Activated CD4-positive, alpha-beta T cell treated with anti-CD3 and anti-CD28 coated beads, Interleukin-2, amount 10 ng/mL, durations not matched to agents 24 days and 14 days (primary cell): ENCODE measurements at regions not wholly inside any gene's neighbourhood (a gene's known extent, or its start where the extent isn't known, plus 50 kb on each side); places are given as distances from the start of the nearest gene placed in this dataset.

ENCODE experiments used
- DNase-seq: peaks from one replicate; pipeline ENCODE4 v3.0.0; 2022
- H3K27ac Mint-ChIP-seq: one replicate; pipeline ENCODE4 v1.8.0; 2022; ENCODE audit warnings: mild to moderate bottlenecking, mixed read lengths
- H3K27me3 Mint-ChIP-seq: one replicate; pipeline ENCODE4 v1.8.0; 2022; ENCODE audit warnings: mixed read lengths
- H3K36me3 Mint-ChIP-seq: one replicate; pipeline ENCODE4 v1.8.0; 2022; ENCODE audit warnings: low read depth, mild to moderate bottlenecking, mixed read lengths
- H3K4me1 Mint-ChIP-seq: one replicate; pipeline ENCODE4 v1.8.0; 2021; ENCODE audit warnings: mixed read lengths
- H3K4me3 Mint-ChIP-seq: one replicate; pipeline ENCODE4 v1.8.0; 2022; ENCODE audit warnings: mild to moderate bottlenecking, moderate library complexity, mixed read lengths
- H3K9me3 Mint-ChIP-seq: one replicate; pipeline ENCODE4 v1.8.0; 2021; ENCODE audit warnings: mixed read lengths
- intact Hi-C: fragments of 100-400 bp; cut with micrococcal nuclease; formaldehyde crosslinking; loops from one replicate; pipeline ENCODE4 v1.15.1; 2023

DNA sequence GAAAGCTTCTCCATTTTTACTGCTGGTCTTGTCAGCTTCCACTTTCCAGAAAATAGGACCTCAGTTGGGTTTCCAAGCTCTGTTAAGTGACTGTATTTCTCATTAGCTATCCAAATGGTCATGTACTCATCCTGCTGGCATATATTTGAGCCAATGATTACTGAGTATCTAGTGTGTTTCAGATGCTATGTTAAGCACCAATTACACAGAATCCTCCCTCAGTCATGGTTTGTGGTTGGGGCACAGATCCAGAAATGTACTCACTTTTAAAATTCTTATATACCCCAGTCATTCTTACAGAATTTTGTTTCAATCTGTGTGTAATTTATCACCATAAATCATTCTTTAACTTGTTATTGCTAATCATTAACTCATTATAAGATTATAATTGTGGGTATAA lies 362.3 kb upstream of the MTPN start:
- H3K9me3 Mint-ChIP-seq = no peaks in the 10 kb centered on the region
- no peaks in the 10 kb centered on the region for H3K27me3 Mint-ChIP-seq
- H3K36me3 Mint-ChIP-seq = no peaks in the 10 kb centered on the region
- no peaks in the 10 kb centered on the region for H3K4me1 Mint-ChIP-seq
- no peak for DNase-seq
- no peak overlapping the region for H3K27ac Mint-ChIP-seq
- intact Hi-C loops = no loop called here
- no peak overlapping the region for H3K4me3 Mint-ChIP-seq

GRCh38 chr7:136336932-136337331 lies 359.8 kb upstream of the MTPN start:
- Mint-ChIP-seq H3K27ac (no peak overlapping the region), H3K9me3 (no peaks in the 10 kb centered on the region), H3K27me3 (no peaks in the 10 kb centered on the region), H3K4me3 (no peak overlapping the region), H3K36me3 (no peaks in the 10 kb centered on the region), H3K4me1 (no peaks in the 10 kb centered on the region)
- no peak for DNase-seq
- intact Hi-C loops = no loop called here

DNA sequence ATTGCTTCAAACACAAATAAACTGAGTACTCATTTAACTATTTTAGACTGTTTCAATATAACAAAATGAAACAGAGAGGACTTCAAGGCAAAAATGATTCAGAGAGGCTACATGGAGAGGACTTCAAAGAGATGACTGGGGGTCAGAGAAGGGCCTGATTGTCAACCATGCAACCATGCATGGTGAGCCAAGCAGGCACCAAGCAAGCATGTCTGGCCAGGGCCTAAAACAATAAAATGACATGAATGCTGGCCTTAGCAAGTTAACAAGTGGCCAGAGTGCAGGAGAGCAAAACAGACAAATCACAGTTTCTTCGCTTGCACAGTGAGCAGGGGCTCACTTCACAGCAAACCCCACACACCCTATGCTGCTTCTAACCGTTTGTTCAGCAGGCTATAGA lies 356.5 kb upstream of the MTPN start:
- no peaks in the 10 kb centered on the region for H3K9me3 Mint-ChIP-seq
- H3K4me3 Mint-ChIP-seq = no peak overlapping the region
- no peak for DNase-seq
- H3K4me1 Mint-ChIP-seq = no peaks in the 10 kb centered on the region
- no peak overlapping the region for H3K27ac Mint-ChIP-seq
- H3K36me3 Mint-ChIP-seq = no peaks in the 10 kb centered on the region
- intact Hi-C loops = no loop called here
- H3K27me3 Mint-ChIP-seq = no peaks in the 10 kb centered on the region

DNA sequence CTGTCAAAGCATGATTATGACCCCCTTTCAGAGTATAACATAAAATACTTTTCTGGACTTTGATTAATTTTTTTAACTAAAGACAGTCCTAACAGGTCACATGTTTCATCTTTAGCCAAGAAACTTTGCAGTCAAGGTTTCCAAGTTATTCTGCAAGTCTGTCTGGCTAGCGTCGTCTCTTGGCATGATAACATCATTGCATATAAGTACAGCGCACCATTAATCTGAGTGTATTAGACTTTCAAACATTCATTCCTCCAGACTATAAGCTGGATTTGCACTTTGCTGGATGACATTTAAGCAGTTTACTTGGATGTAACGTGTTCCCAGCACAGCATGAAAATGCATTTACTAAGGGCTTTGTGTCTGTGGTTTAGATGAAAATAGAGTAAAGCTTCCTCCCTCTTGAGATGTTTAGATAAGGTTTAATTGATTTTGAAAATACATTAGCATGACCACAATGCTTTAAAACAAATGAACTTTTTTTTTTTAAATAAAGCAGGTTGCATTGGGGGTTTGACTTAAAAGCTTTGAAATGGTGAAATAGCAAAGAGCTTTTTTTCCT lies 349.0 kb upstream of the MTPN start:
- no peak overlapping the region for H3K4me3 Mint-ChIP-seq
- H3K27ac Mint-ChIP-seq = no peak overlapping the region
- no peak for DNase-seq
- no peaks in the 10 kb centered on the region for H3K27me3 Mint-ChIP-seq
- intact Hi-C loops = no loop called here
- H3K36me3 Mint-ChIP-seq = no peaks in the 10 kb centered on the region
- H3K4me1 Mint-ChIP-seq = no peaks in the 10 kb centered on the region
- no peaks in the 10 kb centered on the region for H3K9me3 Mint-ChIP-seq

DNA sequence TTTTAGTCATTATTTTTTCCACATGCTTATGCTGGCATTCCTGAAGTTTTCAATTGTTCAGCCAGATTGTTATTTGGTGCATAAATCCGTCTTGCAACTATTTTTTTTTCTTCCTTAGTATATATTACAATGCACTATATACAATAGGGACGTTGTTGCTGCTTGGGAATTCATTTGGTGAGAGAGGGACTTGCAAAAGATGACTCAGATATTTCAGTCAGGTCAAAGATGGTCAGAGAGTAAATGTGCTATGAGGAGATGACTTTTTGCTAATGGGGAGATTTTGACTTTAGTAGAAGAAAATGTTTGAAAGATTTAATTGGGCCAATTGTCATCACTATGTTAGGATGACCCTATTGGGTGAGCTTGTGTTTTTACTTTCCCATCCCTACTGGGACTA lies 348.4 kb upstream of the MTPN start:
- Mint-ChIP-seq H3K27ac (no peak overlapping the region), H3K27me3 (no peaks in the 10 kb centered on the region), H3K36me3 (no peaks in the 10 kb centered on the region), H3K9me3 (no peaks in the 10 kb centered on the region), H3K4me1 (no peaks in the 10 kb centered on the region), H3K4me3 (no peak overlapping the region)
- no peak for DNase-seq
- intact Hi-C loops = no loop called here

GRCh38 chr7:136325027-136325426 lies 347.9 kb upstream of the MTPN start:
- Mint-ChIP-seq H3K4me3 (no peak overlapping the region), H3K36me3 (no peaks in the 10 kb centered on the region), H3K9me3 (no peaks in the 10 kb centered on the region), H3K4me1 (no peaks in the 10 kb centered on the region), H3K27me3 (no peaks in the 10 kb centered on the region), H3K27ac (no peak overlapping the region)
- intact Hi-C loops = no loop called here
- no peak for DNase-seq

GRCh38 chr7:136324073-136324704 lies 347.0 kb upstream of the MTPN start:
- no peaks in the 10 kb centered on the region for H3K36me3 Mint-ChIP-seq
- H3K27me3 Mint-ChIP-seq = no peaks in the 10 kb centered on the region
- DNase-seq = no peak
- H3K4me3 Mint-ChIP-seq = no peak overlapping the region
- intact Hi-C loops = no loop called here
- H3K27ac Mint-ChIP-seq = no peak overlapping the region
- no peaks in the 10 kb centered on the region for H3K9me3 Mint-ChIP-seq
- H3K4me1 Mint-ChIP-seq = no peaks in the 10 kb centered on the region

- H3K9me3 Mint-ChIP-seq = peaks cover 6% of the 10 kb centered on the region
- no peaks in the 10 kb centered on the region for H3K36me3 Mint-ChIP-seq
- H3K4me1 Mint-ChIP-seq = no peaks in the 10 kb centered on the region
- H3K4me3 Mint-ChIP-seq = no peak overlapping the region
- H3K27ac Mint-ChIP-seq = no peak overlapping the region
- DNase-seq = no peak
- intact Hi-C loops = no loop called here
- H3K27me3 Mint-ChIP-seq = no peaks in the 10 kb centered on the region
These were observed 335.4 kb upstream of the MTPN start for GRCh38 chr7:136312592-136312991.

GRCh38 chr7:136309407-136309806 lies 332.2 kb upstream of the MTPN start:
- Mint-ChIP-seq H3K4me3 (no peak overlapping the region), H3K27me3 (no peaks in the 10 kb centered on the region), H3K36me3 (no peaks in the 10 kb centered on the region), H3K9me3 (peaks cover 6% of the 10 kb centered on the region), H3K4me1 (no peaks in the 10 kb centered on the region), H3K27ac (no peak overlapping the region)
- DNase-seq = no peak
- intact Hi-C loops = no loop called here

DNA sequence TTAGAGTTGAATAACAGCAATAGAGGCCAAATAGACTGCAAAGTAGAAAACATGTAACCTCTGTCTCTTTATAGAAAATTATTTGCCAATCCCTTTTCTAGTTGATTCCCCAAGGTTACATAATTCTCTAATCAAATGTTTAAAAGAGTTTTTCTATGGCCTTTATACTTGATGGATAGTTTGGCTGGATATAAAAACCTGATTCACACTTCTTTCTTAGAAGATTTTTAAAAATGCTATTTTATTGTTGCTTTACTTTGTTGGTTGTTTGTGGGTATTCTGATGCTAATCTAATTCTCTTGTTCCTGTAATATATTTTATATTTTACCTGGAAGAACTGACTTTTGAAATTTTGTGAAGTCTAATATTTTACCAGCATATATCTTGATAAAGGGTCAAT lies 331.1 kb upstream of the MTPN start:
- H3K36me3 Mint-ChIP-seq = no peaks in the 10 kb centered on the region
- no peak overlapping the region for H3K4me3 Mint-ChIP-seq
- H3K4me1 Mint-ChIP-seq = no peaks in the 10 kb centered on the region
- peaks cover 6% of the 10 kb centered on the region for H3K9me3 Mint-ChIP-seq
- intact Hi-C loops = no loop called here
- DNase-seq = no peak
- no peak overlapping the region for H3K27ac Mint-ChIP-seq
- no peaks in the 10 kb centered on the region for H3K27me3 Mint-ChIP-seq

- H3K9me3 Mint-ChIP-seq = peaks cover 4% of the 10 kb centered on the region
- no peaks in the 10 kb centered on the region for H3K4me1 Mint-ChIP-seq
- no peak overlapping the region for H3K27ac Mint-ChIP-seq
- no peak for DNase-seq
- no peaks in the 10 kb centered on the region for H3K36me3 Mint-ChIP-seq
- intact Hi-C loops = no loop called here
- H3K27me3 Mint-ChIP-seq = no peaks in the 10 kb centered on the region
- no peak overlapping the region for H3K4me3 Mint-ChIP-seq
These were observed 326.0 kb upstream of the MTPN start for GRCh38 chr7:136303162-136303561.

- H3K27me3 Mint-ChIP-seq = no peaks in the 10 kb centered on the region
- H3K27ac Mint-ChIP-seq = no peak overlapping the region
- no peaks in the 10 kb centered on the region for H3K4me1 Mint-ChIP-seq
- no peak for DNase-seq
- no peak overlapping the region for H3K4me3 Mint-ChIP-seq
- H3K36me3 Mint-ChIP-seq = no peaks in the 10 kb centered on the region
- intact Hi-C loops = no loop called here
- peaks cover 4% of the 10 kb centered on the region for H3K9me3 Mint-ChIP-seq
These were observed 324.9 kb upstream of the MTPN start for GRCh38 chr7:136302049-136302448.

DNA sequence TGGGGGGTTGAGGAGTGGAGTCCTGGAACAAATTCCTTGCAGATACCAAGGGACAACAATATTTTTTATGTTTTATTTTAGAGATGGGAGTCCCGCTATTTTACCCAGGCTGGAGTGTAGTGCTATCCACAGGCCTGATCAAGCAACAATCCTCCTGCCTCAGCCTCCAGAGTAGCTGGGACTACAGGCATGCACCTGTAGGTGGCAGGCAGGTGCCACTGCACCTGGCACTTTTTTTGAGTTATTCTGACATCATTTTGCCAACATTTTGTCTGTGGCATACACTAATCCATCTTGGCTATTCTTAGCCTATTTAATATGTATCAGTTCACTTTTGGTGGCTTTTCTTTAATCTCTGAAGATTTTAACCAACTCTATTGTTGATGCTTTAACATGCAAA lies 317.8 kb upstream of the MTPN start:
- H3K4me1 Mint-ChIP-seq = no peaks in the 10 kb centered on the region
- H3K27me3 Mint-ChIP-seq = no peaks in the 10 kb centered on the region
- no peak overlapping the region for H3K4me3 Mint-ChIP-seq
- no peak overlapping the region for H3K27ac Mint-ChIP-seq
- no peak for DNase-seq
- intact Hi-C loops = no loop called here
- H3K9me3 Mint-ChIP-seq = no peaks in the 10 kb centered on the region
- no peaks in the 10 kb centered on the region for H3K36me3 Mint-ChIP-seq

DNA sequence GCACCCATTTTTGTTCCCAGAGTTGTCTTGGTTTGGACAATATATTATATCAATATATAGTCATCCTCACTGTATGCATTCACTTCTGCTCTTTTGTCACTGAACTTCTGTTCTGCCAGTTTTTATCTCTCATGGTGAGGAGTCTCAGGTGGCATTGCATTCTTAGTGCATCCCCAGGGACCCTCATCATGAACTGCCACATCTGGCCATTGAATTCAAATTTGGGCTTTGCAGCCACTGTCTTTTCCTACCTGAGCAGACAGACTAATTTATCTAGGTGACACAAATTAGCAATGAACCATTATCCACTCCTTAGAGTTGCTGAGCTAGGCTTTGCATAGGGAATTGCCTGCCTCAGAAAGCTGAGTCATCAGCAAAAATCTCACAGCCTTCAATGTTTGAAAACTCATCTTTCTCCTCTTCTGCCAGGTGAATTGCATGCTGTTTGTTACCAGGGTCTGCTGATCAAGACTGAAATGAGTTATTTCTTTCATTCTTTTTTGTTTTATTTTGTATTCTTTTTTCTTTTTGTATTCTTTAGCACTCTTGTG lies 316.8 kb upstream of the MTPN start:
- intact Hi-C loops = no loop called here
- no peaks in the 10 kb centered on the region for H3K36me3 Mint-ChIP-seq

GRCh38 chr7:136293272-136293671 lies 316.1 kb upstream of the MTPN start:
- DNase-seq = no peak
- H3K4me1 Mint-ChIP-seq = no peaks in the 10 kb centered on the region
- intact Hi-C loops = no loop called here
- no peaks in the 10 kb centered on the region for H3K9me3 Mint-ChIP-seq
- no peak overlapping the region for H3K4me3 Mint-ChIP-seq
- no peaks in the 10 kb centered on the region for H3K36me3 Mint-ChIP-seq
- no peaks in the 10 kb centered on the region for H3K27me3 Mint-ChIP-seq
- no peak overlapping the region for H3K27ac Mint-ChIP-seq

More for the DNA sequence above, 316.8 kb upstream of the MTPN start:
- no peaks in the 10 kb centered on the region for H3K27me3 Mint-ChIP-seq
- no peaks in the 10 kb centered on the region for H3K9me3 Mint-ChIP-seq
- H3K4me3 Mint-ChIP-seq = no peak overlapping the region
- H3K4me1 Mint-ChIP-seq = no peaks in the 10 kb centered on the region
- no peak overlapping the region for H3K27ac Mint-ChIP-seq
- DNase-seq = no peak
